NCI-H1417 treated with DMSO at 0.1 percent for 48 hours (cell line): ENCODE measurements at regions not wholly inside any gene's neighbourhood (a gene's known extent, or its start where the extent isn't known, plus 50 kb on each side); places are given as distances from the start of the nearest gene placed in this dataset.

Source experiments
- DNase-seq: peaks from one replicate; lab custom pipeline; 2025; lab: John Stamatoyannopoulos, UW

DNA sequence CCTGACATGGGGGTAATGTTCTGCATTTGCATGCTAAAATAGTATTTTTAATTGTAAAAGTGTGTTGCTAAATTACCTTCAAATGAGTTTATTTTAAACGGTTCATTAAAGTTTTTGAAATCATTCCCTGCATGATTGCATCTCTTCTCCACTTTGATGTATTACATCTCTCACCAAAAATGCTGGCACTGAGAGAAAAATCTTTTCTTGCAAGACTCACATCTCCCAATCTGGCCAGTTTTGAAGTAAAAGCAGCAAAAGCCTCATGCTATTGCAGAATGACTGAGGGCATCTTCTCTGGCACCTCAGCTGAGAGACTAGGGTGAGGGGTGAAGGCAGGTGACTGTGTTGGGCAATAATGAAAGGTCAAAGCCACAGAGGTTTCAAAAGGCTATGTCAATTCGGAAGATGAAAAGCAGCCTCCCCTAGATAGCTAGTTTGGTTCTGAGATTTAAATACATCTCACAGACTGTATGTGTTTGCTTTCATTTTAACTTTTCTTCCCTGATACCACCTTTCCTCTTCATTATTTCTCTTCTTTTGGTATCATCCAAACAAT lies 292.2 kb upstream of the RAG2 start:
- DNase-seq: no peak

- DNase-seq: no peak
Observed at GRCh38 chr11:36885154-36885553, 287.1 kb upstream of the RAG2 start.

DNA sequence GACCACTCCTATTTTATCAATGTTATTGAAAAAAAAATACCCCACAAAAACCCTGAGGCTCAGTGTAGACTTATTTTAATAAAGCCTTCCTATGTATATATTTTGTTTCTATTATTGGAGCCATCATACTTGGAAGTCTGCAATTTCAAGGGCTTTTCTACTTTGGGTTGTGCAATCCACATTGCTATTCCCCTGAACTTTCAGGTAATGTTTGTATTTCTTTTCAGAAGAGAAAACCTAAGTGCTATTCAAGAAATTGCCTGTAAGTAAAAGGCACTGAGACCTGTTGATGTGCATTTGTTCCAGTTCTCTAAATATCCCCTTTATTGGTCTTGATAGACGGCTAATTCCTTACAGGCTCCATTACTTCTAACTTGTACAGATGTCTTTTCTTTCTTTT lies 280.7 kb upstream of the RAG2 start:
- DNase-seq: no peak

- no peak for DNase-seq
Observed at GRCh38 chr11:36877149-36877548, 279.1 kb upstream of the RAG2 start.

DNA sequence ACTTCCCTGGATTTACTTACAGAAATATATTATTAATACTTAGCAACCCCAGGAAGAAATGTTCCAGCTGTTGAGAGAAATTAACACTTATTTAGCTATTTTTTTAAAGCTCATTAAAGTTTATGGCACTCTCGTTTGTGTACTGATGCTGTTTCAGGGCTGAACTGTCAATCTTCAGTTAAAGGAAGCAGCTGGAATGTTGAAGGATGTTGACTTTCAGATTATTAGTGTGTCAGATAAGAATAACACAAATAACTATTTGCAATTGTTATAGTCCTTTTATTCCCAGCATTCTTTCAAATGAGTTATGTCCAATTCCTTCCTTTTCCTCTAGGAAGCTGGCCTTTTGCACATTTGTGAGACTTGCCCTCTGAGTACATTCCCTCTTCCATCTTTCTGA lies 278.2 kb upstream of the RAG2 start:
- DNase-seq: no peak

DNA sequence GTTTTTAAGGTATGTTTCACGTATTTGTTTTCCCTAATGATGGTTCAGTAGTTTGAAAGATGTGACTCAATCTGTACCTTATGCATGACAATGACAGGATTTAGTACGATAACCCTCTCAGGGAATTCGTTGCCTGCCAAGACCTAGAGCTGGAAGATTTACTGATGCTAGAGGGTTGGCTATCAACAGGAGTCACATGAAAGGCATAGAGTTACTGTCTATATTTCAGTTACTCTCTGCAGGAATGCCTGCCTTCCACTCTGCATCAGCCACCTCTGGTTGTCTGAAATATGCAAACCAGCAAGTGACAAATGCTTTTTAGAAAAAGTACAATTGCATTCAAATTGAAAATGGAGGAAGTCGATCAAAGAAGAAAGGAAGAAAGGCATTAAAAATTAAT lies 276.3 kb upstream of the RAG2 start:
- DNase-seq: no peak

- DNase-seq: no peak
Observed at GRCh38 chr11:36870361-36870760, 272.3 kb upstream of the RAG2 start.

DNA sequence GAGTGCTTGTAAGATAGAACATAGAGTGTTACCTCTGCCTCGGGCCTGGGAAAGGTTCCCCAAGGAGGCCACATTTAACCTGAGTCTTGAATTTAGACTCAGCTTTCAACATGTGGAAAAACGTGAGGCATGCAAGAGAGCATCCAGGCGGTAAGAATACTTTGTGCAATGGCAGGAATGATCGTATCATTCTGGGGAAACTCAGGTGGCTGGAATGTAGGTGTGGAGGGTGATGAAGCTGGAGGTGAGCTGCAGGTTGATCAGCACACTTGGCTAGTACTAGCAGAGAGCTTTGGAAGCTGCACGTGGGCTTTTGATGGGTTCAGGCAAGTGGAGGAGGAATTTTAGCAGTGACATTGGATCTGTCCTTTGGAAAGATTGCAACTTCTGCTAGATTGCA lies 270.3 kb upstream of the RAG2 start:
- no peak for DNase-seq

DNA sequence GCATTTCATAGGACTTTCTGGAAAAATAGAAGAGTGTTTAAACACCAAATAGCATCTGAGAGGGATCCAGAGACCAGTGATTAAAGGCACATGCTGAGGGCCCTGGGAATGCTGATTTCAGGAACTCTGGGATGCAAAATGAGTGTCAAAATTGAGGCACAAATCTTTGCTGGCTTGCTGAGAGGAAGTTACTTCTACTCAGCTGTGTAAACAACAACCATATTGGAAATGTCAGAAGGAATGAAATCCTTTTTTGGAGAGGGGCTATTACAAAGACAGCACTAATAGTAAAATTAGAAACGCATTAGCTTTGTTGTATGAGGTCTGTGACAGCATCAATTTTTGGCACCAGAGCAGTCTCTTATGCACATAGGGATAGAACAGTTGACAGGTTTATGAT lies 267.8 kb upstream of the RAG2 start:
- no peak for DNase-seq

DNA sequence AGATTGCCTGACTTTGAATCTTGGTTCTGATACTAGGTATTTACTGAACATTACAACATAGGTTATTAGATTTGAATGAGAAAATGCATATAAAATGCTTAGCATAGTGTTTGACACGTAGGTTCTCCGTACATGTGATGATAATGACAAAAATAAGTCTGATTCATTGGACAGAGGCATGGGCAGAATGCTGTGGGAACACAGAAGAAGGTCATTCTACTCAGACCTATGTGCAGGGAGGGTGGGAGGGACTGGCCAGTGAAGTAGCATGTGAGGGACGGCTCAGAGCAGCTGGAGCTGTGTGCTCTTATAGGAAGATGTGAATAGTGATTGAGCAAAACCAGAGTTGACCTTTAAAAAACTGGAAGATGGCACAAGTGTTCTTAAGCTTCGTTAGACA lies 256.8 kb upstream of the RAG2 start:
- no peak for DNase-seq

GRCh38 chr11:36848660-36849059 lies 250.6 kb upstream of the RAG2 start:
- DNase-seq: no peak

DNA sequence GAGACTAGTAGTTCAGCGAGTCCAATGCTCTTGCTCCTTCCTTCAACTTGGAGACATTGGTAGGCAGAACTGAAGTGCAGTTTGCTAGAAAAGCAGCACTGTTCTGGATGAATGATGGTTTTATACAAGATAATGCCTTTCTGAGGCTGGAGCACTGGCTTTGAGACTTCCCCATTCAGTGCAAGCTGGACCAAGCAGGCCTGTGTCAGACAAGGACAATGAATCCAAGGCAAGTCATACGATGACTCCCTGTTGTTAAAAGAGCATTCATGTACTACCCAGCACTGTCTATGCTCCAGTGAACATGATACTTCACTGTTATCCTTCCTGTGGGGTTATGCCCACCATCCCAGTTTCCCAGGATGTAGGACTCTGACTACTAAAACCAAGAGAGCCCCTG lies 242.3 kb upstream of the RAG2 start:
- no peak for DNase-seq

DNA sequence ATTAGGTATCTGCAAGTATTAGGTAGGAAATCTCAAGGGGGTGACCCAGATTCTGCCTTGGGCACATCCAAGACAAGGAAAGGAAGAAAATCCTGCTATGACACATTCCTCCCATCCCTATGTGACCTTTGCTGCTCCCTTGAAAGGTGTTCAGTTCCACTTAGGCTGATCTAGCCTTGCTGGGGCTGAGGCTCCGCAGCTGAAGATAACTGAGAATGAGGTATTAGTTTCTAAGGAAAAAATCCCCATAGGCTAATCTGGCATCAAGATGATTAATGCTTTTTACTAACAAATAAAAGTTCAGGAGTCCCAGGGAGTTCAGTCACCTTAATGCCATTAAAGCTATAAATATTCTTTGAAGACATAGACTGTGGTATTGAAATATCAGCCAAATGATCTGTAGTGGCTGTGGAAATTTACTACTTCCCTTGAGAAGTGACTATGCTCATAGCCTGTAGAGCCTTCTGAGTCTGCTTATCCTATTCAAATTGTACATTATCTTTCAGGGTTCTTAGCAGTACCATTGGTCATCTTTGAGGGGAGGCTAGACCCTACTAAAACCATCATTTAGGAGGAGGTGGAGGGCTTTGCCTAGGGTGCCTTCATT lies 239.9 kb upstream of the RAG2 start:
- DNase-seq: no peak

DNA sequence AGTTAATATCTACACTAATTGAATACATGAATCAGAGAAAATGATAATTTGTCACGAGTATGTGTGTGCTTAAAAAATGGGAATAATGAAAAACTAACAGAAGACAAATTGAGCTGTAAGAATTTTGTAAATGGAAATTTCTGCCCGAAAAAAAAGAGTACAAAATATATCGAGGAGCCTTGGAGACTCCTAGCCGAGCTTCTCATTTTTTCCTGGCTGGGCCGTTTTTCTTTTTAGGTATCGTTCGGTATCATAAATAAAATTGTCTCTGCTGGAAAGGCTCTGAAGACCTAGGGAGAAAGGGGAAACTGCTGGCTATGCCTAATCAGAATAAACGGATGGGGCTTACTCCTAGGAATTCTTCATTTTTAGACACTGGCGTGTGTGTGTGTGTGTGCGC lies 227.2 kb upstream of the RAG2 start:
- DNase-seq: no peak

DNA sequence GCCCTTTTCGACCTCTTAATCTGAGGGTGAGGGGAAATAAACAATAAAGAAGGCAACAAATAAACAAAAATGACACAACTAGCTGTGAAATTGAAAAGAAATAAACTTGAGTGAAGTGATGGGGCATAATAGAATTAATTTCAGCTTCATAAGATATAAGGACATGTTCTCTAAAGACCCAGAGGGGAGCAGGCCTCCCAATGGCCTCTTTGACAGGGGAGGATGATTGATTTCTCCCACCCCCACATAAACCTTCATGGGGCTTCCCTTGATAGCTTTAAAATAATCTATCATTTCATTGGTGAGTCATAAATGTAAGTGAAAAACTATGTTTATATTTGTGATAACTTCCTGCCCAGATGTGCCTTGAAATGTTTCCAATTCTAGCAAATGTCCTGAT lies 226.3 kb upstream of the RAG2 start:
- DNase-seq: no peak

GRCh38 chr11:36822829-36823228 lies 224.8 kb upstream of the RAG2 start:
- DNase-seq: no peak

DNA sequence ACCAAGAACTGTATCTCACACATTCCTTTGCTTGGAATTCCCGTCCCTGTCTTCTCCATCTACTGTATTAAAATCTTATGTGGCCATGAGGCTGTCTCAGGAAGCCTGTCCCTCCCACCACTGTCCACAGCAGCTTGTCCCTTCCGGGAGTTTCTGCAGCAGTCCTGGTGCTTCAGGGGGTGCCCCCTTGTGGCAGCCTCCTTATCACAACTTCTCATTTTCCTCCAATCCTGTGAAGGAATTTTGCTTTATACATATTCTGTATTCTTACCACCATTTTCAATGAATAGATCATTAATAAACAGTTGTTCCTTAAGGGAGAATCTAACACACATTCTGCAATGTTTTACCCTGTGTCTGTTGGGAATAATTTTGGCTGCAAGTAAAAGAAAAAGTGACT lies 220.4 kb upstream of the RAG2 start:
- no peak for DNase-seq

DNA sequence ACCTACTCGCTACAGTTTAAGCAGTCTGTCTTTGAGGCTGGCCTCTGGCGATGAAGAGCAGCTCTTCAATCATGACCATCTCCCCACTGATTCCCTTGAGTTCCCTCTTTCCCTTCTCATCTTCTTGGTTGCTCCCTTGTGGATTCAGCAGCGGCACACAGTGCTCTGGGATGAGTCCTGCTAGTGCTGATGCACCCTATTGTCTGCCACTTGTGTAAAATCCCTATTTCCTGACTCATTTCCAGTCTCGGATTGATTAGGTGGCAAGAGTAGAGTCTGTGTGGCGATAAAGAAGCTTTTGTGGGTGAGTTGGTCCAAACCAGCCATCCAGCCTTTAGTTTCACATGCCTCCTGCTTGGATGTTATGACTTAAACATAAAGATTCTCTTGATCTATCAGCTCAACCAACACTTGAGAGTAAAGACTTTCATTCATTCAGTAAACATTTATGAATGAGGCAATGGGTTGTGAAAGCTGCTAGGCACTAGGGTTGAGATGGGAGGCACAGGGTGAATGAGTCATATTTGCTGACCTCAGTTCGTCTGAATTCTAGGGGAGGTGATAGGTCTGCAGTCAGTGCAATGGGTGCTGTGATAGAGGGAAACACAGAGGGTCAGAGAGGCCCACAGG lies 219.4 kb upstream of the RAG2 start:
- DNase-seq: no peak

- DNase-seq: no peak
Observed at GRCh38 chr11:36809303-36809702, 211.3 kb upstream of the RAG2 start.

GRCh38 chr11:36807871-36808270 lies 209.8 kb upstream of the RAG2 start:
- DNase-seq: no peak

GRCh38 chr11:36803084-36803483 lies 205.0 kb upstream of the RAG2 start:
- DNase-seq: no peak

GRCh38 chr11:36792996-36793914 lies 195.2 kb upstream of the RAG2 start:
- DNase-seq: no peak

- no peak for DNase-seq
Observed at GRCh38 chr11:36791957-36792356, 193.9 kb upstream of the RAG2 start.
